HG02870 (cell line): ENCODE measurements at regions not wholly inside any gene's neighbourhood (a gene's known extent, or its start where the extent isn't known, plus 50 kb on each side); places are given as distances from the start of the nearest gene placed in this dataset.

Source experiments
- ATAC-seq: cut with Tn5 transposase; IDR thresholded peaks from one replicate; pipeline ENCODE4 v1.9.1; 2021; ENCODE audit warnings: mild to moderate bottlenecking, moderate library complexity; ENCODE audit not compliant: unreplicated experiment

- ATAC-seq = peak; percentile 68
These were observed 183.1 kb downstream of the CAND1 start for GRCh38 chr12:67452119-67452805.

- no peak for ATAC-seq
These were observed 184.0 kb downstream of the CAND1 start for GRCh38 chr12:67453191-67453590.

GRCh38 chr12:67455236-67455635 is 186.1 kb downstream of the CAND1 start:
- ATAC-seq = no peak

GRCh38 chr12:67456431-67456901 is 187.3 kb downstream of the CAND1 start:
- ATAC-seq = no peak

GRCh38 chr12:67457136-67457535 is 188.0 kb downstream of the CAND1 start:
- ATAC-seq = no peak

GRCh38 chr12:67457778-67458665 is 188.9 kb downstream of the CAND1 start:
- no peak for ATAC-seq

- no peak for ATAC-seq
These were observed 189.4 kb upstream of the DYRK2 start for GRCh38 chr12:67459173-67459572.

- ATAC-seq = no peak
These were observed 189.0 kb upstream of the DYRK2 start for GRCh38 chr12:67459578-67459977.

- ATAC-seq = no peak
These were observed 188.2 kb upstream of the DYRK2 start for GRCh38 chr12:67460388-67460787.

- no peak for ATAC-seq
These were observed 179.8 kb upstream of the DYRK2 start for GRCh38 chr12:67468549-67469245.

GRCh38 chr12:67469666-67470065 is 178.9 kb upstream of the DYRK2 start:
- ATAC-seq = no peak

- ATAC-seq = no peak
These were observed 176.7 kb upstream of the DYRK2 start for GRCh38 chr12:67471810-67472209.

- ATAC-seq = no peak
These were observed 176.0 kb upstream of the DYRK2 start for GRCh38 chr12:67472539-67472938.

GRCh38 chr12:67474934-67475620 is 173.5 kb upstream of the DYRK2 start:
- ATAC-seq = no peak

GRCh38 chr12:67475725-67476124 is 172.8 kb upstream of the DYRK2 start:
- ATAC-seq = no peak

GRCh38 chr12:67477681-67478265 is 170.8 kb upstream of the DYRK2 start:
- no peak for ATAC-seq

- peak; percentile 32 for ATAC-seq
These were observed 165.5 kb upstream of the DYRK2 start for GRCh38 chr12:67482751-67483661.

- ATAC-seq = peak; percentile 72
These were observed 164.5 kb upstream of the DYRK2 start for GRCh38 chr12:67483871-67484554.
